Prostate gland (tissue), 2 donors: ENCODE measurements at regions not wholly inside any gene's neighbourhood (a gene's known extent, or its start where the extent isn't known, plus 50 kb on each side); places are given as distances from the start of the nearest gene placed in this dataset.
"Not testable (repeated sequence)": the region's sequence is repeated elsewhere in the genome, so short reads cannot be mapped to it uniquely, and the experiment has no call there.

ENCODE experiments used
- DNase-seq: peaks from one replicate; pipeline ENCODE4 v3.0.0-alpha.2; 2019; ENCODE audit warnings: low spot score
- H3K27ac ChIP-seq, 2 donors: fragments of 200-600 bp; sonication (generic); 2 replicates each; pipeline ENCODE4 v1.5.1; 2017 to 2019
- H3K27me3 ChIP-seq: fragments of 200-600 bp; sonication (generic); replicated peaks from 2 replicates; pipeline ENCODE4 v1.5.1; 2019; ENCODE audit not compliant: insufficient read depth
- H3K36me3 ChIP-seq, 2 donors: fragments of 200-600 bp; sonication (generic); 1 replicate in 1 of 2; 2 replicates in 1 of 2; pipeline versions ENCODE4 v1.5.1 to v1.8.1; 2017 to 2019
- H3K4me1 ChIP-seq: fragments of 200-600 bp; sonication (generic); replicated peaks from 2 replicates; pipeline ENCODE4 v1.5.1; 2019
- H3K4me3 ChIP-seq, 2 donors: fragments of 200-600 bp; sonication (generic); 2 replicates each; pipeline ENCODE4 v1.5.1; 2017 to 2019
- H3K9me3 ChIP-seq: fragments of 200-600 bp; sonication (generic); 2 replicates; pipeline ENCODE4 v1.5.1; 2017
- POLR2A ChIP-seq: fragments of 450-650 bp; IDR thresholded peaks from one replicate; pipeline ENCODE4 v1.6.1; 2016; ENCODE audit warnings: antibody characterized with exemption, mild to moderate bottlenecking
- POLR2AphosphoS5 ChIP-seq: sonication (generic); formaldehyde crosslinking; IDR thresholded peaks from one replicate; pipeline ENCODE4 v1.6.1; 2017; ENCODE audit warnings: antibody characterized with exemption
- WGBS: methylation state at CpG from one replicate; pipeline ENCODE4 v1.1.5; 2018; 5-methylcytosine and 5-hydroxymethylcytosine counted together
- intact Hi-C: fragments of 100-400 bp; cut with DNase I; formaldehyde crosslinking; loops from one replicate; pipeline ENCODE4 v1.14.2; 2022
- TF ChIP-seq, protein P1 (sequence below), 4 experiments: fragments of 200-600 bp in 2 of 4; fragments of 450-650 bp in 2 of 4; sonication (generic) in 2 of 4; IDR thresholded peaks; 1 replicate in 3 of 4; 2 replicates in 1 of 4; pipeline ENCODE4 v1.5.1; 2016 to 2019; ENCODE audit warnings: antibody characterized with exemption in 4 of 4, mild to moderate bottlenecking in 2 of 4, moderate library complexity in 2 of 4

DNA sequence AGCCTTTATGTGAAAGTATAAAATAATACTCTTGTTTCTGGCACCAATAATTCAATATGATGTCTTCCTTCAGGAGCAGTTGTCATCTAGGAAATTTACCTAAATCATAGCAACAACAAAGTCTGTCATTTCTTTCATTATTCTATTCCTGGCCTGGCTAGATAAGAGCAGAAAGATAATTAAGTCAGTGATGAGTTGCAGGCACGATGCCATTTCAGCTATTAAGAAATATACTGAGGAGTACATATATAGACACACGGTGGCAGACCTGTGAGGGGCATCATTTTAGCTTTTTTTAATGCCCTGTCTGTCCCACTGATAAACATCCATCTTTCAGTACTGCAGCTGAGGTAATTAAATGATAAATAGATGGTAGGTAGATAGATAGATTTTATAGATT, 756.1 kb upstream of the EPHA7 start:
- TF ChIP-seq POLR2AphosphoS5 (no peak), POLR2A (no peak)
- TF ChIP-seq, protein P1, sequence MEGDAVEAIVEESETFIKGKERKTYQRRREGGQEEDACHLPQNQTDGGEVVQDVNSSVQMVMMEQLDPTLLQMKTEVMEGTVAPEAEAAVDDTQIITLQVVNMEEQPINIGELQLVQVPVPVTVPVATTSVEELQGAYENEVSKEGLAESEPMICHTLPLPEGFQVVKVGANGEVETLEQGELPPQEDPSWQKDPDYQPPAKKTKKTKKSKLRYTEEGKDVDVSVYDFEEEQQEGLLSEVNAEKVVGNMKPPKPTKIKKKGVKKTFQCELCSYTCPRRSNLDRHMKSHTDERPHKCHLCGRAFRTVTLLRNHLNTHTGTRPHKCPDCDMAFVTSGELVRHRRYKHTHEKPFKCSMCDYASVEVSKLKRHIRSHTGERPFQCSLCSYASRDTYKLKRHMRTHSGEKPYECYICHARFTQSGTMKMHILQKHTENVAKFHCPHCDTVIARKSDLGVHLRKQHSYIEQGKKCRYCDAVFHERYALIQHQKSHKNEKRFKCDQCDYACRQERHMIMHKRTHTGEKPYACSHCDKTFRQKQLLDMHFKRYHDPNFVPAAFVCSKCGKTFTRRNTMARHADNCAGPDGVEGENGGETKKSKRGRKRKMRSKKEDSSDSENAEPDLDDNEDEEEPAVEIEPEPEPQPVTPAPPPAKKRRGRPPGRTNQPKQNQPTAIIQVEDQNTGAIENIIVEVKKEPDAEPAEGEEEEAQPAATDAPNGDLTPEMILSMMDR (IDR thresholded peaks at IDR 0.05) = no peak
- intact Hi-C loops = no loop called here
- no peak for DNase-seq
- WGBS = 76% methylated on average over 2 of the region's 2 CpGs
- H3K36me3 ChIP-seq = no peaks in the 10 kb centered on the region
- no peaks in the 10 kb centered on the region for H3K4me1 ChIP-seq
- no peaks in the 10 kb centered on the region for H3K27me3 ChIP-seq
- H3K4me3 ChIP-seq = no peak overlapping the region
- H3K27ac ChIP-seq = no peak overlapping the region
- no peaks in the 10 kb centered on the region for H3K9me3 ChIP-seq

DNA sequence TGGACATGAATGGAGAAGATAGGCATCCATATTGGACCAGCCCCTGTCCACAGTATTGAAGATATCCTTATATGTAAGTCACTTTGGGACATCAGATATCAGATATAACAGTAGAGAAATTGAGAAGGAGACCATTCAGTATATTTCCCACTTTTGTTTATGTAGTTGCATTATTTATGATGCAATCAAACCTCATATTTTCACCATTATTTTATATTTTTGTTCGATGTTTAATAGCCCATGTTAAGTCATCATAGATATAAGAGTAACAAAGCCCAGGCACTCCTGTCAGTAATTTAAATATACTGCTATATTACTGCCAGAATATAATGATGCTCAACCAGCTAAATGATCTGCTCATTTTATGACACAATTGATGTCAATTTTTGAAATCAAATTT, 744.5 kb upstream of the EPHA7 start:
- no peak for DNase-seq
- H3K4me3 ChIP-seq = no peak overlapping the region
- H3K27me3 ChIP-seq = no peaks in the 10 kb centered on the region
- WGBS = 87% methylated on average over 1 of the region's 1 CpG
- no peaks in the 10 kb centered on the region for H3K36me3 ChIP-seq
- intact Hi-C loops = no loop called here
- H3K9me3 ChIP-seq = no peaks in the 10 kb centered on the region
- TF ChIP-seq POLR2AphosphoS5 (no peak), POLR2A (no peak)
- TF ChIP-seq, protein P1 (IDR thresholded peaks at IDR 0.05) = no peak
- no peak overlapping the region for H3K27ac ChIP-seq
- no peaks in the 10 kb centered on the region for H3K4me1 ChIP-seq

DNA sequence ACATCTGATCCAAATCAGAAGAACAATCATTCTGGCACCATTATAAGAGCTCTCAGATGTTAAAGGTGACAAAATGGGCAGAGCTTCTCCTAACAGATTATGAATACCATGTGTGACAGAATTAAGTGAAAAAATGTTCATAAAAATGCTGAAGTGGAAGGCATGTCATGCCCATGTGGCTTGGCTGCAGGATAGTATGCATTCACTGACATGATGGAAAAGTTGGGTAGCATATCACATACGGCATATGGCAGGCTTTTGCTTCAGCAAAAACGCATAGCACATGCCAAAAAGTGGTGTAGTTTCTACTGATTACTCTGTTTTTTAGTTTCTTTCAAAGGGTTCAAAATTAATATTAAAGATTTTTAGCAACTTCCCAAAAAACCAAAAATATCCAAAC, 731.5 kb upstream of the EPHA7 start:
- no peaks in the 10 kb centered on the region for H3K27me3 ChIP-seq
- H3K27ac ChIP-seq = no peak overlapping the region
- intact Hi-C loops = no loop called here
- TF ChIP-seq POLR2A (no peak), POLR2AphosphoS5 (no peak)
- TF ChIP-seq, protein P1 (IDR thresholded peaks at IDR 0.05) = no peak
- H3K4me3 ChIP-seq = no peak overlapping the region
- H3K9me3 ChIP-seq = no peaks in the 10 kb centered on the region
- DNase-seq = no peak
- H3K36me3 ChIP-seq = no peaks in the 10 kb centered on the region
- WGBS = 90% methylated on average over 2 of the region's 2 CpGs
- H3K4me1 ChIP-seq = no peaks in the 10 kb centered on the region

DNA sequence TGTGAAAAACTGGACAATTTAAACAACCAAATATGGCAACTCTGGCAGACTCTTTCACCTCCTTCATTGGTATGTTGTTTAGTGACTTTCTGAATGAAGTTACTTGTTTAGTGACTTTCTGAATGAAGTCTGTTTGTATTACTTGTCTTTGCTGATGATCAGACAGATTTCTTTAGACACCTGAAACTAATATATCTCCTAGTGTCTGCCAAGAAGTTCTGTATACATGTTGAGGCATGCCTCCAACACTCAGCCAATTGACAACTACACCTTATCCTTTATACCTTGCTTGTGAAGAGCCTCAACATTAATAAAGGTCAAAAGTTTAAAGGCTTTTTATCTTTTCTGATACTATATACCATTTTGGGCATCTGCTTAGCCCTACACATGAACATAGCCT, 725.4 kb upstream of the EPHA7 start:
- H3K27me3 ChIP-seq = no peaks in the 10 kb centered on the region
- DNase-seq = no peak
- H3K4me3 ChIP-seq = no peak overlapping the region
- H3K4me1 ChIP-seq = no peaks in the 10 kb centered on the region
- no peaks in the 10 kb centered on the region for H3K36me3 ChIP-seq
- H3K27ac ChIP-seq = no peak overlapping the region
- intact Hi-C loops = no loop called here
- no peaks in the 10 kb centered on the region for H3K9me3 ChIP-seq
- TF ChIP-seq, protein P1 (IDR thresholded peaks at IDR 0.05) = no peak
- TF ChIP-seq POLR2AphosphoS5 (no peak), POLR2A (no peak)

DNA sequence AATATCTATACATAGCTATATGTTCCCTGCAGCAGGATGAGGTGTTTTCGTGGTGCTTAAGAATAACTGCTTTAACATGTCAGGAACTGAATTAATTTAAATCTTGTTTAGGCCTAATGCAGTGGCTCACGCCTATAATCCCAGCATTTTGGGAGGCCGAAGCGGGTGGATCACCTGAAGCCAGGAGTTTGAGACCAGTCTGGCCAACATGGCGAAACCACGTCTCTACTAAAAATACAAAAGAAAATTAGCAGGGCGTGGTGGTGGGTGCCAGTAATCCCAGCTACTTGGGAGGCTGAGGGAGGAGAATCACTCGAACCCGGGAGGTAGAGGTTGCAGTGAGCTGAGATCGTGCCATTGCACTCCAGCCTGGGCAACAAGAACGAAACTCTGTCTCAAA, 717.8 kb upstream of the EPHA7 start:
- H3K27ac ChIP-seq, H3K27me3 ChIP-seq, H3K36me3 ChIP-seq, H3K4me3 ChIP-seq, H3K9me3 ChIP-seq, intact Hi-C loops, DNase-seq, H3K4me1 ChIP-seq: not testable (repeated sequence)
- WGBS = 96% methylated on average over 11 of the region's 11 CpGs

DNA sequence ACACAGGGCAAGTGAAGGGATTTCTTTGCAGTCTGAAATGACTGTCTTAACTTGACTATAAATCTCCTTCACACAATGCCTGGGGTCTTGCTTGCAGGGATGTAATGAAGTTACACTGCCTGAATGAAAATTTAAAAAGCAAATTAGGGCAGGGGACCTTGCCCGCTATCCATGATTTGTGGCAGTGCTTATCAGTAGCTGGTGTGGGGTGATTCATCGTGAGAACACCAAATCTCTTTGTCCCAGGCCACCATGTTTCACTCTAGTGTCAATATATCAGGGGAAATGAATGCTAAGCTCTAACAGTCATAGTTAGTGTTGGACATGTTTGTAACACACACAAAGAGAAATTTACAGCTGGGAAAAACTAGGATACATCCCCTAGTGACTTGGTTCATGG, 713.7 kb upstream of the EPHA7 start:
- TF ChIP-seq POLR2A (no peak), POLR2AphosphoS5 (no peak)
- TF ChIP-seq, protein P1 (IDR thresholded peaks at IDR 0.05) = no peak
- 77% methylated on average over 2 of the region's 2 CpGs for WGBS

More for the DNA sequence above, 713.7 kb upstream of the EPHA7 start:
- intact Hi-C loops = no loop called here
- H3K36me3 ChIP-seq = no peaks in the 10 kb centered on the region
- DNase-seq = no peak
- H3K4me1 ChIP-seq = no peaks in the 10 kb centered on the region
- H3K9me3 ChIP-seq = no peaks in the 10 kb centered on the region
- H3K4me3 ChIP-seq = no peak overlapping the region
- no peaks in the 10 kb centered on the region for H3K27me3 ChIP-seq
- no peak overlapping the region for H3K27ac ChIP-seq
